ENCODE measurements at regions not wholly inside any gene's neighbourhood (a gene's known extent, or its start where the extent isn't known, plus 50 kb on each side); places are given as distances from the start of the nearest gene placed in this dataset.
"Not testable (repeated sequence)": the region's sequence is repeated elsewhere in the genome, so short reads cannot be mapped to it uniquely, and the experiment has no call there.

- TF ChIP-seq, protein P1, sequence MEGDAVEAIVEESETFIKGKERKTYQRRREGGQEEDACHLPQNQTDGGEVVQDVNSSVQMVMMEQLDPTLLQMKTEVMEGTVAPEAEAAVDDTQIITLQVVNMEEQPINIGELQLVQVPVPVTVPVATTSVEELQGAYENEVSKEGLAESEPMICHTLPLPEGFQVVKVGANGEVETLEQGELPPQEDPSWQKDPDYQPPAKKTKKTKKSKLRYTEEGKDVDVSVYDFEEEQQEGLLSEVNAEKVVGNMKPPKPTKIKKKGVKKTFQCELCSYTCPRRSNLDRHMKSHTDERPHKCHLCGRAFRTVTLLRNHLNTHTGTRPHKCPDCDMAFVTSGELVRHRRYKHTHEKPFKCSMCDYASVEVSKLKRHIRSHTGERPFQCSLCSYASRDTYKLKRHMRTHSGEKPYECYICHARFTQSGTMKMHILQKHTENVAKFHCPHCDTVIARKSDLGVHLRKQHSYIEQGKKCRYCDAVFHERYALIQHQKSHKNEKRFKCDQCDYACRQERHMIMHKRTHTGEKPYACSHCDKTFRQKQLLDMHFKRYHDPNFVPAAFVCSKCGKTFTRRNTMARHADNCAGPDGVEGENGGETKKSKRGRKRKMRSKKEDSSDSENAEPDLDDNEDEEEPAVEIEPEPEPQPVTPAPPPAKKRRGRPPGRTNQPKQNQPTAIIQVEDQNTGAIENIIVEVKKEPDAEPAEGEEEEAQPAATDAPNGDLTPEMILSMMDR (IDR thresholded peaks at IDR 0.05): not testable (repeated sequence)
- not testable (repeated sequence) for TF ChIP-seq ZFX (IDR thresholded peaks at IDR 0.05; ENCODE audit: borderline replicate concordance)
These were observed 494.2 kb upstream of the CCDC196 start for GRCh38 chr14:65991935-65992334.

Data from 22Rv1 (cell line).